ENCODE measurements at regions not wholly inside any gene's neighbourhood (a gene's known extent, or its start where the extent isn't known, plus 50 kb on each side); places are given as distances from the start of the nearest gene placed in this dataset.
"Not testable (repeated sequence)": the region's sequence is repeated elsewhere in the genome, so short reads cannot be mapped to it uniquely, and the experiment has no call there.

- ATAC-seq (no peak), DNase-seq (ENCODE audit: low spot score) (no peak)
- intact Hi-C loops (cut with DNase I): no loop called here
These were observed 180.9 kb downstream of the OSTF1 start for GRCh38 chr9:75269197-75269596.

- DNase-seq (ENCODE audit: low spot score); intact Hi-C loops (cut with DNase I); ATAC-seq: not testable (repeated sequence)
These were observed 184.7 kb downstream of the OSTF1 start for GRCh38 chr9:75273055-75273454.

GRCh38 chr9:75274781-75275180 is 186.5 kb downstream of the OSTF1 start:
- no peak for ATAC-seq
- DNase-seq (ENCODE audit: low spot score): no peak
- intact Hi-C loops (cut with DNase I): no loop called here

GRCh38 chr9:75282047-75282446 is 193.7 kb downstream of the OSTF1 start:
- DNase-seq (ENCODE audit: low spot score) (no peak), ATAC-seq (no peak)
- intact Hi-C loops (cut with DNase I): no loop called here

- intact Hi-C loops (cut with DNase I): no loop called here
- no peak for DNase-seq (ENCODE audit: low spot score)
- ATAC-seq: no peak
These were observed 201.0 kb downstream of the OSTF1 start for GRCh38 chr9:75289332-75289731.

GRCh38 chr9:75299324-75299723 is 211.0 kb downstream of the OSTF1 start:
- DNase-seq (ENCODE audit: low spot score) (no peak), ATAC-seq (no peak)
- intact Hi-C loops (cut with DNase I): no loop called here

GRCh38 chr9:75333624-75334023 is 245.3 kb downstream of the OSTF1 start:
- ATAC-seq (peak; percentile 20), DNase-seq (ENCODE audit: low spot score) (no peak)
- intact Hi-C loops (cut with DNase I): no loop called here

DNA sequence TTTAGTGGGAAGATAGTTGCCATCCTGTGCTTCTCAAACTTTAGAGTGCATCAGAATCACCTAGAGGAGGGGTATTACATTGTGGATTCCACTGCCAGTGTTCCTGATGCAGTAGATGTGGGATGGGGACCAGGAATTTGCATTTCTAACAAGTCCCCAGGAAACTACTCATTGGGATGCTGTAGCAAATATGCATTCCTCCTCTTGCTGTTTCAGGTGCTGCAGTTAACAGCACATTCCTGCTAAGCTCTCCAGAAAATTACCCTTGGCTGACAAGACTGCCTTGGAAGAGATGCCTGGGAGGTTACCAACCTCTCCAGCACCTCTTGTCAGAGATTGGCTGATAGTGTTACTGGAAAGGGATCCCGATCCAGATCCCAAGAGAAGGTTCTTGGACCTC is 270.5 kb downstream of the OSTF1 start:
- DNase-seq (ENCODE audit: low spot score): no peak
- intact Hi-C loops (cut with DNase I): no loop called here
- no peak for ATAC-seq

GRCh38 chr9:75359638-75360037 is 271.3 kb downstream of the OSTF1 start:
- no peak for ATAC-seq
- intact Hi-C loops (cut with DNase I): no loop called here

GRCh38 chr9:75360252-75360651 is 271.9 kb downstream of the OSTF1 start:
- intact Hi-C loops (cut with DNase I): no loop called here
- DNase-seq (ENCODE audit: low spot score) (no peak), ATAC-seq (no peak)

More at GRCh38 chr9:75359638-75360037, 271.3 kb downstream of the OSTF1 start:
- no peak for DNase-seq (ENCODE audit: low spot score)

DNA sequence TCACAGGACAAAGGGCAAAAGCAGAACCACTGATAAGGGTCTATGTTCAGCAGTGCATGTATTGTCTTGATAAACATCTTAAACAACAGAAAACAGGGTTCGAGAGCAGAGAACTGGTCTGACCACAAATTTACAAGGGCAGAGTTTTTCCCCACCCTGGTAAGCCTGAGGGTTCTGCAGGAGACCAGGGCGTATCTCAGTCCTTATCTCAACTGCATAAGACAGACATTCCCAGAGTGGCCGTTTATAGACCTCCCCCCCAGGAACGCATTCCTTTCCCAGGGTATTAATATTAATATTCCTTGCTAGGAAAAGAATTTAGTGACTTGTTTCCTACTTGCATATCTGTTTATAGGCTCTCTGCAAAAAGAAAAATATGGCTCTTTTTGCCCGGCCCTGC is 274.1 kb downstream of the OSTF1 start:
- intact Hi-C loops (cut with DNase I); ATAC-seq; DNase-seq (ENCODE audit: low spot score): not testable (repeated sequence)

DNA sequence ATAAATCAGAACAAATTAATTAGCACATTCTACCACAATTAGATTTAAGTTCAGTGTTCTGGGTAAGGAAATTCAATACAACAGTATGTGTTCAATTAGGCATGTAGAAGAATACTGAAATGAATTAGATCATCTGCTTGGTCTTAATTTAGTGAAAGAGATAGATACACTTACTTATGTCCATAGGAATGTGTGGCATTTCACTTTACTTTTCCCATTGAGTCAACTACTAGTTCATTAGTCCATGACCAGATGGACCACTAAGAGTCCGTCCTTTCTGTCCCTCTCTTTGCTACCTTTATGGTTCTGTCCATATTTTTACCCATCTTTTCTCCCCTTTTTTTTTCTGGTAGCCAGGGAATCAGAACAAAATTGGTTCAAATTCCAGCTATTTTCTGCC is 276.9 kb downstream of the OSTF1 start:
- no peak for DNase-seq (ENCODE audit: low spot score)
- intact Hi-C loops (cut with DNase I): no loop called here
- ATAC-seq: no peak

- ATAC-seq (peak; percentile 10), DNase-seq (ENCODE audit: low spot score) (no peak)
- intact Hi-C loops (cut with DNase I): no loop called here
These were observed 281.7 kb downstream of the OSTF1 start for GRCh38 chr9:75369989-75370388.

DNA sequence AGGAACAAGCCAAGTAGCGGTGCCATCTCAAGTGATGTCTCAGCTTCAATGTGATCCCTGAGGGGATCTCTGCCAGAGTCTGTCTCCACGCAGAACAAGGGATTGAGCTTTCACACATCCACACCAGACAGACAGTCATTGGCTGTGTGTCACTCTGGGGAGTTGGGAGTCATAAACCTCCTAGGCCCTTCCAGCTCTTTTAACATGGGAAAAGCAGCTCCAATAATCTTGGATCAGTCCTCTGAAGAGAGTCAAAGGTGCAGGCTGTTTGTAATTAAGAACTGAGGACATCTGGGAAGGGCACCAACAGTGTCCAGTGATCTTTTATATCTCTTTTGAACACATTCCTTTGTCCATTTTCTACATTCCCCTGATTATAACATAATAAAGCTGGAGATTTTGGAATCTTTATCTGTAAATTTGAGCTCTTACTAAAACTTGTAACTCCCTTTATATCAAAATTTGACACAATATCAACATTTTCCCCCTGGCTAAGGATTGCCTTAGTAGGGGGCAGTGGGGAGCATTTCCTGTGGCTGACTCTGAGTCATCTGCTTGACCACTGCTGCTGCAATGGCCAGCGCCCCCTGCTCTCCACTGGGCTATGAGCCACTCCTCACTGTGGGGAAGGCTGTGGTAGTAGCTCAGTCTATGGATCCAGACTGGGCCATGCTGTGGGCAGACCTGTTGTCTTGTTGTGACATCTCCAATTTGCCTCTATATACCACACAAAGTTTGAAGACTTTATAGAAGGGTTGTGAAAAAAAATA is 284.4 kb downstream of the OSTF1 start:
- ATAC-seq (peak; percentile 88), DNase-seq (ENCODE audit: low spot score) (peak; percentile 66)
- intact Hi-C loops (cut with DNase I): no loop called here

GRCh38 chr9:75376680-75377254 is 288.5 kb downstream of the OSTF1 start:
- ATAC-seq: peak; percentile 19
- intact Hi-C loops (cut with DNase I): no loop called here

DNA sequence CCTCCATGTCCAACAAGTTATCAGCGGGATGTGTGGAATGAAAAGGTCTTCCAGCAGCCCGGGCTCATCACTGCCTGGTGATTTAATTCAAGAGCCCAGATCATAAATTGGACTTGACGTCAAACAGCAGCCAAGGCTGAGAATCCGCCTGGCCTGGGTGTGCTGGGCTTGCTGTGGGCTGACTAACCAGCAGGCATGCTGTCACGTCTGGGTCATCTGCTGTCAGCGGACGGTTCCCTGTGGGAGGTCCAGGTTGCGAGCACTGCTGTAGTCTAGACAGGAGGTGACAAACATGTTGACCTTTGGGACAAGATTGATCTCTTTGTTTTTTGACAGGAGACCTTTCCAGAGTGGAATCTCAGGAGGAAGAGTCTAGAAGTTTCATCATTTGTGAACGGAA is 289.7 kb downstream of the OSTF1 start:
- DNase-seq (ENCODE audit: low spot score): peak; percentile 70
- peak; percentile 91 for ATAC-seq
- intact Hi-C loops (cut with DNase I): no loop called here

More at GRCh38 chr9:75376680-75377254, 288.5 kb downstream of the OSTF1 start:
- DNase-seq (ENCODE audit: low spot score): no peak

- peak; percentile 62 for ATAC-seq
- intact Hi-C loops (cut with DNase I): no loop called here
These were observed 290.6 kb downstream of the OSTF1 start for GRCh38 chr9:75378926-75379325.

GRCh38 chr9:75382126-75382525 is 293.8 kb downstream of the OSTF1 start:
- DNase-seq (ENCODE audit: low spot score): no peak
- intact Hi-C loops (cut with DNase I): no loop called here
- ATAC-seq: no peak

More at GRCh38 chr9:75378926-75379325, 290.6 kb downstream of the OSTF1 start:
- DNase-seq (ENCODE audit: low spot score): no peak

DNA sequence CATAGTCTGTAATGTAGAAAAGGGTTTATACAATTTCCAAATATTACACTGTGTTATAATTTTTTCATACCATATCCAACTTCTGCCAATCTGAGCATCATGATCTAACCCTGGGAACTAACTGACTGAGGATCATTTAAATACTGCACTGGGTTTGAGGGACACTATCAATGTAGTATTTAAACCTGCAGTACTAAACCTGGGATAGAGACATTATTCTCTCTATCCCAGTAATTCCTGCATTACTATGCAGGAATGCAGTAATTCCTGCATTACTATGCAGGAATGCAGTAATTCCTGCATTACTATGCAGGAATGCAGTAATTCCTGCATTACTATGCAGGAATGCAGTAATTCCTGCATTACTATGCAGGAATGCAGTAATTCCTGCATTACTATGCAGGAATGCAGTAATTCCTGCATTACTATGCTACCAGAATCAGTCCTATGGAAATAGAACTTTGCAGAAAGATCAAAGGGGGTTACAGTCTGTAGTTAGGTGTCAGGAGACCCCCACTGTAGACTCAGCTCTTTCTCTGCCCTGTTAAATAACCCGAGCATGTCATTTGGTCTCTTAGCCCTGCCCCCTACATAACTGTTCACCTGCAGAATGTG is 295.2 kb downstream of the OSTF1 start:
- DNase-seq (ENCODE audit: low spot score); ATAC-seq; intact Hi-C loops (cut with DNase I): not testable (repeated sequence)

DNA sequence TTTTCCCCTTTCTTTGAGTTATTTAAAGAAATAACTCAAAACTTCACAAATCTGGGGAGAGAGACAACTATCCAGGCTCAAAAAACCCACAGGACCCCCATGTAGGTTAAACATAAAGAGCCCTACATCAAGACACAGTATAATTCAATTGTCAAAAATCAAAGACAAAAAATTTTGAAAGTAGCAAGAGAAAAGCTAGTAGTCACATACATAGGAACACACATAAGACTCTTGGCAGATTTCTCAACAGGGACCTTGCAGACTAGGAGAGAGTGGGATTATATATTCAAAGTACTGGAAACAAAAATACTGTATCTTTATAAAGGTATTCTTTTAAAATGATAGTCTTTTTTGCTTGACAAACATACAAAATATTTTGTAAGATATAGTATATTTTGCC is 296.9 kb downstream of the OSTF1 start:
- DNase-seq (ENCODE audit: low spot score) (no peak), ATAC-seq (no peak)
- intact Hi-C loops (cut with DNase I): no loop called here

All from sciatic nerve (tissue), 2 donors.